Stimulated activated CD4-positive, alpha-beta T cell treated with anti-CD3 and anti-CD28 coated beads, Interleukin-1b, Interleukin-23, amount 100 ng/mL, for 4 hours (primary cell): ENCODE measurements at regions not wholly inside any gene's neighbourhood (a gene's known extent, or its start where the extent isn't known, plus 50 kb on each side); places are given as distances from the start of the nearest gene placed in this dataset.
"Not testable (repeated sequence)": the region's sequence is repeated elsewhere in the genome, so short reads cannot be mapped to it uniquely, and the experiment has no call there.

ENCODE experiments used
- DNase-seq, 2 donors: peaks; one replicate each; pipeline ENCODE4 v3.0.0-alpha.2; 2020; ENCODE audit warnings: low read depth in 2 of 2

DNA sequence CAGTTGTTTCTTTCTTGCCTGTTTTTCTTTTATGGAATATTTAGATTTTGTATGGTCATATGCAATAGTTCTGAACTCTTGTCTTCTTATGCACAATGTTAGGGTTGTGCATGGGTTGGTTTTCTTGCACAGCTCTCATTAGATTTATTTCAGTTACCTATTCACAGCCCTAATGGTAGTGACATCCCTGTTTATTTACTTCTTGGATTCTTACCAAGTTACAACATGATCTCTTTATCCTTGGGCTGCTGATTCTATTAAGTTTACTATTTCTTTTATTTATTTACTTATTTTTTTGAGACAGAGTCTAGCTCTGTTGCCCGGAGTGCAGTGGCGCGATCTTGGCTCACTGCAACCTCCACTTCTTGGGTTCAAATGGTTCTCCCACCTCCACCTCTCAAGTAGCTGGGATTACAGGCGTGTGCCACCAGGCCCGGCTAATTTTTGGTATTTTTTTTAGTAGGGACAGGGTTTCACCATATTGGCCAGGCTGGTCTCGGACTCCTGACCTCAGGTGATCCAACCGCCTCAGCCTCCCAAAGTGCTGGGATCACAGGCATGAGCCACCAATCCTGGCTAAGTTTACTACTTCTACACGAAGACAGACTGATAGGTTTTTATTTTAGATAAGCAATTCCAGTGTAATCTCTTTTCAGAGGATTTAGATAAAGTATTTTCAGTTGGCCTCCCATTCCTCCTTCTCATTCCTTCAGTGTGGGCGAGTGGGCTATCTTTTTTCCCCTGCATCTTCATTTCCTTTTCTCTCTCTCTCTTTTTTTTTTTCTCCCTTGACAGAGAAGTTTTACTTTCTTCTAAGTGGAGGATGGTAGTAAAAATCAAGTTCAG lies 395.1 kb upstream of the RGS6 start:
- DNase-seq: no peak

- DNase-seq: no peak
Observed at GRCh38 chr14:71538288-71538687, 393.9 kb upstream of the RGS6 start.

DNA sequence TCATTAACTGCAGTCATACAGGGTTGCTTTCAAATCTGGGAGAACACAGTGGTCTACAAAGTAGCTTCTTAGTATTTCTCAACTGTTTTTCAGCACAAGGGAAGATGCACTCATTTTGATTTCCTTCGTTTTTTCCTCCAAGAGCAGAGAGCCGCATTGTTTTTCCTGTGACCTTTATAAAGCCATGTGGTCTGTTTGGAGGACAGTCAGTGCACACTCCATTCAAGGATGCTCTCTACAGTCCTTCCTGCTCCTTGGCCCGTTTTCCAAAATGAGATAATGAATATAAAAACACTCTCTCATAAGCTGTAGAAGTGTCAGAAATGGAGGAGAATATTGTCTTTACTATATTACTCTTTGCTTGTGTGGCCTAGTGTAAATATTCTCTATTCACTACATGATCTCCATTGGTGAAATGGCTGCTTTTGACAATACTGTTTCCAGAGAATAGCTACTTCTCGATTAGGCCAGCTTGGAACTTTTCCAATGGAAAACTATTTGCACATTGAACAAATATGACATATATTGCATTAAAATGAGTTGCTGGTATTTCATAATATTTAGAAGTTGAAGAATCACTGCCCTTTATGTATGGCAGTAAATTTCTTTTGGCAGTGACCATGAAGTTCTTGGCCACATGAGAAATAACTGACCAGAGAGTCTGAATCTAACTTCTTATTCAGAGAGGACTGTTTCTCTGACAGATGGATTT lies 393.1 kb upstream of the RGS6 start:
- DNase-seq: no peak

DNA sequence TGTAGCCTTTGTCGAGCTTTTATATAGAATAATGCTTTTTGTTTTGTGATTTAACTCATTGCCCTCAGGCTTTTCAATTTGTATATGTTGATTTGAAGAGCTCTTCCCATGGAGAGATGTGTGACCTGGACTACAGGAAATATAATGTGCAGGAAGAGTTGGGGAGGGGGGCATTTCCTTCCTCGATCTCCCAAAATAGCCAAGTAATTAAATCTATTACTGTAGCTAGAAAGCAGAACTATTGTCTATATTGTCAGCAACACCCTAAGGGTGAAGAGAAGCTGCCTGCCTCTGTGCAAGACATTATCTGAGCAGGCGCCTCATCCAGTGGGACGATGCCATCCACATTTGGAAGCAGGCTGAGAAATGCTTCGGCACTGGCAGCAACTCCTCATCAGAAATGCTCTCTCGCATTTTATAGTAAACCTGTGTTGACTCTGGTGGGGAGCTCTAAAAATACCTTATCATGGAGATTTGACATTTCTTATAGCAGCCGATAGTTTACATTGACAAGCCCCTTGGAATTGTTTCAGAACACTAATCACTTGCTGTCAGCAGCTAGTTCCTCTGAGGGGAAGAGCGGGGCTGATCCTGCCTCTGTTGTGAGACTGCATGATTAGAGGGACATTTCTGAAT lies 392.5 kb upstream of the RGS6 start:
- no peak for DNase-seq

DNA sequence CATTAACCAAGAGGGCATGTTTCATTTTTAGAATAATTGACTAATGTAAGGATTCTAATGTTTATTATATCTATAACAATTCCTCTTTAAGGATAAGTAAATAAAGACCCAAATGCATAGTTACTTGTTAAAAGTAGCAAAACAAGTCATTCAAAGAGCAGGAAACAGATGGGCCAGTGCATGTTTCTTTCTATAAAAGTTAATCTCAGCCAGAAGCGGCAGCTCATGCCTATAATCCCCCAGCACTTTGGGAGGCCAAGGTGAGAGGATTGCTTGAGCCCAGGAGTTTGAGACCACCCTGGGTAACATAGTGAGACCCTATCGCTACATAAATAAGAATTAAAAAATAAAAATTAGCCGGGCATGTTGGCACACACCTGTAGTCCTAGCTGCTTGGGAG lies 391.0 kb upstream of the RGS6 start:
- no peak for DNase-seq

DNA sequence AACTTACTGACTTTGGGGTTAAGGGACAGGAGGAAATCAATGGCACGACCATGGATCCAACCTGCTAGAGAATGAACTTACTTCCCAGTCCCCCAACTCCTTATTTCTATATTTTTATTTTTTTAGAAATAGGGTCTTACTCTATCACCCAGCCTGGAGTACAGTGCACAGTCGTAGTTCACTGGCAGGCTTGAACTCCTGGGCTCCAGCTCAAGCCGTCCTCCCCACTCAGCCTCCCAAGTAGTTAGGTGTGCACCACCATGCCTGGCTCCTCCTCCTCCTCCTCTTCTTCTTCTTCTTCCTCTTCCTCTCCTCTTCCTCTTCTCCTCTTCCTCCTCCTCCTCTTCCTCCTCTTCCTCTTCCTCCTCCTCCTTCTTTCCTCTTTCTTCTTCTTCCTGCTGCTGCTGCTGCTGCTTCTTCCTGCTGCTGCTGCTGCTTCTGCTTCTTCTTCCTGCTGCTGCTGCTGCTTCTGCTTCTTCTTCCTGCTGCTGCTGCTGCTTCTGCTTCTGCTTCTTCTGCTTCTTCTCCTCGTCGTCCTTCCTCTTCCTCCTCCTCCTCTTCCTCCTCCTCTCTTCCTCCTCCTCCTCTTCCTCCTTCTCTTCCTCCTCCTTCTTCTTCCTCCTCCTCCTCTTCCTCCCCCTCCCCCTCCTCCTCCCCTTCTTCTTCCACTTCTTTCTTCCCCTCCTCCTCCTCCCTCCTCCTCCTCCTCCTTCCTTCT lies 390.1 kb upstream of the RGS6 start:
- no peak for DNase-seq

- DNase-seq: no peak
Observed at GRCh38 chr14:71549421-71550050, 382.7 kb upstream of the RGS6 start.

DNA sequence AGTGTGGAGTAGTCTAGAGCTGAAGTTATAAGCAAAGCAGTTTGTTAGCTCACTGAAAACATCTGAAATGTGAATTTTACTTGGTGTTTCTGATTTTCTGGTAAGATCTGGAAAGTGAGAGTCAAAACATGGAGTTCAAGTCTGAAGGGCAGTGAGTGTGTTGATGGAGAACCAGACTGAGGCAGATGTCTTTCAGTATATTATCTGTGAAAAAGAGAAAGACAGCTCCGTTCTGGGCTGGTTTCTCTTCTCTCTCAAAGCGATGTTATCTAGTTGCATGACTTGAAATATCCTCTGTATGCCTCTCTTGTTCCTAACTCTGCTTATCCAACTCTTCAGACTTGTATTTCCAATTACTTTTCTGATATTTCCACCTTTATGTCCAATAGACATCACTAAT lies 381.9 kb upstream of the RGS6 start:
- DNase-seq: no peak

DNA sequence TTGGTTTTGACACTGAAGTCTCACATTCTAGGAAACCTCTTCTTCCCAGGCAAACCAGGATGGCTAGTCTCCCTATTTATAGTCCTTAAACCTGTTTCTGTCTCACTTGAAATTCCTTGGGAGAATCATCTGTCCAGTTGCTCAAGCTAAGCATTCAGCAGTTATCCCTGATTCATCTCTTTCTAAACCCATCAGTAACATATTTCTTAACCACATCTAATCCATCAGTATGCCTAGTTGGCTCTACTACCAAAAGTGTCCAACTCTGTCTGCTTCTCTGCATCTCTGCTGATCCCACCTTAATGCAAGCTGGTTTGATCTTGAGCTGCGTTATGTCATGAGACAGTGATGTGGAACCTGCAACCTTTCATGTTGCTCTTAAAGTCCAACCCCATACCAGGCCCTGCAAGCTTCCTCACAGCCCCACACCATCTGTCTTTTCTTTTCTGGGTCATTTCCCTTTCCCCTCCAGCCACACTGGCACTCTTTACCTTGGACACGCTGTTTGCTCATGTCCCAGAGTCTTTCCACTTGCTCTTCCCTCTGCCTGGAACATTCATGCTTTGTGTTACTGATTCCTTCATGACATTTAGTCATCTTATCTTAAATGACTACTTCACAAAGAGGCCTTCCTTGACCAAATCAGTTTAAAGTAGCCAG lies 380.8 kb upstream of the RGS6 start:
- DNase-seq: no peak

GRCh38 chr14:71552809-71553208 lies 379.4 kb upstream of the RGS6 start:
- no peak for DNase-seq

- DNase-seq: no peak
Observed at GRCh38 chr14:71553779-71554178, 378.4 kb upstream of the RGS6 start.

- DNase-seq: no peak
Observed at GRCh38 chr14:71554323-71554722, 377.9 kb upstream of the RGS6 start.

DNA sequence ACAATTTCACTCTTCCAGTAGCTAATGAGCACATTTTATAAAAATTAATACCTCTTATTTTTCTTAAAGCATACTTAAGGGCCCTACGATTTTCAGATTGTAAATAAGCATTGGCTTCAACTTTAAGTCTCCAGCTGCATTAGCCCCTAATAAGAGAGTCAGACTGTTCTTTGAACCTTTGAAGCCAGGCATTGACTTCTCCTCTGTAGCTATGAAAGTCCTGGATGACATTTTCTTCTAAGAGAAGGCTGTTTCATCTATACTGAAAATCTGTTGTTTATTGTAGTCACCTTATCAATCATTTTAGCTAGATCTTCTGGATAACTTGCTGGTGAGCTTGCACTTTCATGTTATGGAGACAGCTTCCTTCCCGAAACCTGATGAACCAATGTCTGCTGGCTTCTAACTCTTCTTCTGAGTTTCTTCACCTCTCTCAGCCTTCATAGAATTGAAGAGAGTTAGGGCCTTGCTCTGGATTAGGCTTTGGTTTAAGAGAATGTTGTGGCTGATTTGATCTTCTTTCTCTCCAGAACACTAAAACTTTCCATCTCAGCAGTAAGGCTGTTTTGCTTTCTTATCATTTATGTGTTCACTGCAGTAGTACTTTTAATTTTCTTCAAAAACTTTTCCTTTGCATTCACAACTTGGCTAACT lies 377.1 kb upstream of the RGS6 start:
- DNase-seq: no peak

DNA sequence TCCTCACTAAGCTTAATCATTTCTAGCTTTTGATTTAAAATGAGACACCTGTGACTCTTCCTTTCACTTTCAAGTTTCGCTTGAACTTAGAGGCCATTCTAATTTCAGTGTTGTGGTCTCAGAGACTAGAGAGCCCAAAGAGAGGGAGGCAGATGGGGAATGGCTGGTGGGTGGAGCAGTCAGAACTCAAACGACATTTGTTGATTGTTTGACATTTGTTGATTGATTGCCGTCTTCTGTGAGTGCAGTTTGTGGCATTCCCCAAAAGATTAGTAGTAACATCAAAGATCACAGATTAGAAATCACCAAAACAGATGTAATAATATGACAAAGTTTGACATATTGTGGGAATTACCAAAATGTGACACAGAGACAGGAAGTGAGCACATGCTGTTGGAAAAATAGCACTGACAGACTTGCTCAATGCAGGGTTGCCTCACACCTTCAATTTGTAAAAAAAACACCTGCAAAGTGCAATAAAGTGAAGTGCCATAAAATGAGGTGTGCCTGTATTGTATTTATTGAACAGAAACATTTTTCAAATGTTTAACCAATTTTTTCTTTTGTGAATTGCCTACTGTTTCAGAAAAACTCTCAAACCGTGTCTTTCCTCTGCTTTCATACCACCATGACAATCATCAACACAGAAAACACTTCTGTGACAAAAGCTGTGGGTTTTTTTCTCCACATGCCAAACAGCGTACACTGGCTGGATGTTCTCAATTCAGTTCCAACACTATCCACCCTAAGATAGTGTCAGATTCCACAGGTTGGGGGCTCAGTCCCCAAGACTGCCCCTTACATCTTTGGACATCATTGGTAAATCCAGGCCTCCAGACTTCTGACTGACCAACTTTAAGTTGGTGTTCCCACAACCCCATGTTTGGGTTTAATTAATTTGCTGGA lies 376.3 kb upstream of the RGS6 start:
- DNase-seq: peak; percentile 36 to 37

DNA sequence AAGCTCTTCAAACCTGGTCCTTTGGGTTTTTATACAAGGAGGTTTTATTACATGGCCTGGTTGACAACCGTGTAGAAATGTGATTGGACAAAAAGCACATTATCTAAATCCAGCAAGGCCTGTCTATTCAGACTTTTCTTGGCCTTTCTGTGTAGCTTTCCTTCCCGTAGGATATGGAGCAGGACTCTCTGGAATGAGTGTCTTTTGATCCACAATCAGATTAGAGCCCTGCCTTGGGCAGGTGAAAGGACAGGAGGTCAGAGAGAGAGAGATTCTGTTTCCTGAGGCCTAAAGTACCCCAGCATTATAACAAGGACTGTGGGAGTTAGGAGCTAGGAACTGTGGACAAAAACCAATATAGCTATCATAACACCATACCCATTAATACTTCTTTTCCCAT lies 375.5 kb upstream of the RGS6 start:
- DNase-seq: no peak

DNA sequence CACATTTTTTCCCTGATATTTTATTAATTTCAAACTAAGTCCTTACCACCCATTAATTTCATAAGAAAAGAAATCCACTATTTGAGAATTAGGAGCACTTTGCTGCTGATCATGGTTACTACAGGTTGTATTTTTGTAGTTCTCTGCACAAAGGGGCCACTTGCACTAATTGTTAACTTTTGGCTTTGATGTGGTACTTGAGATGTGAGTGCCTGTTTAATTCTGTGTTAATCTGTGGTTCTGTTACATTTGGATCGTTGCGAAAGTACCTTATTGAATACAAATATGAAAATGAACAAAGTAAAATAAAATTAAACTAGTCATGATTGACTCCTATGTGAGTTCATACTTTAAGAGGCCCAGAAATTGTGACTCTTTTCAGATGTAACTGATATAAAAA lies 374.9 kb upstream of the RGS6 start:
- no peak for DNase-seq

DNA sequence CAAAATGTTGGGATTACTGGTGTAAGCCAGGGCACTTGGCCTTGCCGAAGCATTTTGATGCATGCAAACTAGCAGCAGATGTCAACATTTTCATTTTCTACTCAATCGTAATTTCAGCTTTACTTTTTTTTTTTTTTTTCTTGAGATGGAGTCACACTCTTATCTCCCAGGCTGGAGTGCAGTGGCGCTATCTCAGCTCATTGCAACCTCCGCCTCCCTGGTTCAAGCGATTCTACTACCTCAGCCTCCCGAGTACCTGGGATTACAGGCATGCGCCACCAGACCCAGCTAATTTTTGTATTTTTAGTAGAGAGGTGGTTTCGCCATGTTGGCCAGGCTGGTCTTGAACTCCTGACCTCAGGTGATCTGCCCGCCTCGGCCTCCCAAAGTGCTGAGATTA lies 373.3 kb upstream of the RGS6 start:
- DNase-seq: not testable (repeated sequence)

DNA sequence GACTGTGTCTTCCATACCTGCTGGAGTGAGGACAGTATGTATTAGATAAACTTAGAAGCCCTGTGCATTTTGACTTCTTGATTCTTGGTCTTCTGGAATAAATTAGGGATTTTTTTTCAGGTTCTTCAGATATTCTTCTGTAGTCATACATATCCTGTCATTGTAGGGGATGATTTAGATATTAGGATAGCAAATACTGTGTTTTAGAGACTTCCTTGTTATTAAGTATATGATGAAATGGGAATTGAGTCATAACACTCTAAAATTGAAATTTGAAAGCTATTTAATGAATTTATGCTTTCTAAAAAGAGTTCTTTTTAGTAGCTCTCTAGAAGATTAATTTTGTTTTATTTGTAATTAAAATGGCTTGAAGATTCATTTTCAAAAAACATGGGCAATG lies 371.5 kb upstream of the RGS6 start:
- no peak for DNase-seq

DNA sequence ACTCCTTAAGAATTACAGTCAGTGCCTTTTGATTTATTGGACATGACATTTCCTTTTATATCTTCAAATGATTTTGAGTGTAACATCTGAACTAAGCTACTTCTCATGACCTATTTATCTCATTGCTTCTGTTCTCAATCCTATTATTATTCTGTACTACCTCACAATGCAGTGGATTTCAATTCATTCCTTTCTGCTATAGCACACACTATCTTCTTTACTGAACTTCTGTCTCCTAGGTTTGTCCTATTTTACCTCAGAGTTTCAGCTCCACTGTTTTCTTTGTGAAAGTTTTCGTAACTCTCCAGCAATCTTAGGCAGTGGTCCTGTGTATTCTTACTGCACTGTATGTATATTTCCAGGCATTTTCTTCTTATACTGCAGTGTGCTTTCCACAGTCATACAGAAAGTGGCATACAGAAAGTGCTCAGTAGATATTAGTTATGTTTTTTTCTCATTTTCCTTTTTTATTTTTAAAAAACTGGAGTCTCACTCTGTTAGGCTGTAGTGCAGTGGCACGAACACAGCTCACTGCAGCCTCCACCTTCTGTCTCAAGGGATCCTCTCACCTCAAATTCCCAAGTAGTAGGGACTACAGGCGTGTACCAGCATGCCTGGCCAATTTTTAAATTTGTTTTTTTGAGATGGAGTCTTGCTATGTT lies 368.6 kb upstream of the RGS6 start:
- no peak for DNase-seq
